Activated CD4-positive, CD25-positive, alpha-beta regulatory T cell treated with anti-CD3 and anti-CD28 coated beads, Interleukin-2, amount 50 U/mL, for 72 hours (primary cell): ENCODE measurements at regions not wholly inside any gene's neighbourhood (a gene's known extent, or its start where the extent isn't known, plus 50 kb on each side); places are given as distances from the start of the nearest gene placed in this dataset.

Source experiments
- DNase-seq: peaks from one replicate; pipeline ENCODE4 v3.0.0; 2021

- no peak for DNase-seq
These were observed 201.4 kb downstream of the ZNF462 start for GRCh38 chr9:107064378-107064777.

GRCh38 chr9:107065549-107065948 lies 202.6 kb downstream of the ZNF462 start:
- DNase-seq: no peak

GRCh38 chr9:107067739-107068416 lies 204.9 kb downstream of the ZNF462 start:
- DNase-seq: no peak

- no peak for DNase-seq
These were observed 205.6 kb downstream of the ZNF462 start for GRCh38 chr9:107068581-107068980.

- no peak for DNase-seq
These were observed 207.6 kb downstream of the ZNF462 start for GRCh38 chr9:107070586-107070985.

- no peak for DNase-seq
These were observed 205.0 kb upstream of the RAD23B start for GRCh38 chr9:107078061-107078460.

- no peak for DNase-seq
These were observed 203.5 kb upstream of the RAD23B start for GRCh38 chr9:107079589-107079988.

- no peak for DNase-seq
These were observed 202.9 kb upstream of the RAD23B start for GRCh38 chr9:107080130-107080529.

GRCh38 chr9:107086460-107086859 lies 196.6 kb upstream of the RAD23B start:
- DNase-seq: no peak

- DNase-seq: no peak
These were observed 195.9 kb upstream of the RAD23B start for GRCh38 chr9:107087222-107087621.

- DNase-seq: no peak
These were observed 192.9 kb upstream of the RAD23B start for GRCh38 chr9:107090218-107090617.

GRCh38 chr9:107093365-107094060 lies 189.6 kb upstream of the RAD23B start:
- no peak for DNase-seq

- DNase-seq: no peak
These were observed 188.7 kb upstream of the RAD23B start for GRCh38 chr9:107094370-107094769.

GRCh38 chr9:107100591-107100990 lies 182.5 kb upstream of the RAD23B start:
- no peak for DNase-seq

GRCh38 chr9:107102011-107102410 lies 181.1 kb upstream of the RAD23B start:
- DNase-seq: no peak

- no peak for DNase-seq
These were observed 179.5 kb upstream of the RAD23B start for GRCh38 chr9:107103621-107104020.

- no peak for DNase-seq
These were observed 177.3 kb upstream of the RAD23B start for GRCh38 chr9:107105784-107106183.

- DNase-seq: no peak
These were observed 176.7 kb upstream of the RAD23B start for GRCh38 chr9:107106416-107106815.

GRCh38 chr9:107108342-107109130 lies 174.5 kb upstream of the RAD23B start:
- no peak for DNase-seq

- no peak for DNase-seq
These were observed 173.8 kb upstream of the RAD23B start for GRCh38 chr9:107109324-107109723.

GRCh38 chr9:107110153-107110552 lies 172.9 kb upstream of the RAD23B start:
- no peak for DNase-seq

GRCh38 chr9:107112707-107113243 lies 170.3 kb upstream of the RAD23B start:
- DNase-seq: no peak

- DNase-seq: no peak
These were observed 164.0 kb upstream of the RAD23B start for GRCh38 chr9:107118863-107119624.
